ENCODE measurements at regions not wholly inside any gene's neighbourhood (a gene's known extent, or its start where the extent isn't known, plus 50 kb on each side); places are given as distances from the start of the nearest gene placed in this dataset.

DNA sequence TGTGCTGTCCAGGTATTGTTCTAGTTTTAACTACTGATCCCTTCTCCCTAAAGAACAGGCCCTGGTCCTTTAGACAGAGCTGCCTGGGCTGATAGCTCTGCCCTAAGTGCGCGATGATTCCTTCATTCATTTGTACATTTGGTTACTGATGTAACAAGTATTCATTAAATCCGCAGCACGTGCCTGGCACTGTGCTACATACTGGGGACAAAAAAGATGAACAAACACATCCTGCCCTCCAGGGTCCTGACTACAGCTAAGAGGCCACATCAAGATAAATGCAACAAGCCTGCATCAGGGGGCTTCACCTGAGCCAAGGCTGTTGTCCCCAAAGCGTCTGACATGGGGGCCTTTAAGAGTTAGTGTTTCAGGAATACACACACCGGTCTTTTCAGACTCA, 99.0 kb upstream of the PODXL start:
- Histone ChIP-seq H3K27me3 (ENCODE audit: insufficient read depth) (no peaks in the 10 kb centered on the region), H3K4me1 (ENCODE audit: control insufficient read depth in 1 of 2, insufficient read depth in 2 of 2, low read depth in 1 of 2, low read length in 1 of 2) (no peaks in the 10 kb centered on the region; a peak in 1 of 4 replicates), H3K4me3 (ENCODE audit: low read depth in 2 of 2, low read length in 1 of 2) (no peak overlapping the region), H3K79me2 (ENCODE audit: insufficient read depth) (peaks cover 30% of the 10 kb centered on the region; the same call in 1 of the 2 replicates), H3K9me3 (no peaks in the 10 kb centered on the region), H3K4me2 (no peak overlapping the region), H3F3A (replicated peaks; ENCODE audit: insufficient read depth) (peaks cover 12% of the 10 kb centered on the region), H3K9me2 (no peaks in the 10 kb centered on the region), H3K36me3 (replicated peaks in 1 of 2; ENCODE audit: control insufficient read depth in 1 of 2, insufficient read depth in 2 of 2, low read length in 1 of 2) (no peaks in the 10 kb centered on the region), H3K27ac (ENCODE audit: low read depth in 2 of 2, low read length in 1 of 2) (no peak overlapping the region), H2AFZ (ENCODE audit: low read depth) (no peak overlapping the region), H4K20me1 (ENCODE audit: insufficient read depth) (no peaks in the 10 kb centered on the region), H3K9ac (no peak overlapping the region)
- no peak for DNase-seq
- ChIA-PET POLR2A (no interaction called here), CTCF (interaction anchor here (0.6 to 6.6 kb wide), 54 partner anchors 7 to 758 kb away, joined by 3 to 291 read pairs (median 6); partner anchors contain the start of genes MKLN1 and PODXL)
- WGBS (ENCODE audit: low lambda C conversion rate) = 92% methylated on average over 6 of the region's 6 CpGs
- TF ChIP-seq TCF12 (IDR thresholded peaks at IDR 0.05) (no peak), NRF1 (IDR thresholded peaks at IDR 0.05; ENCODE audit: low read depth, low read length) (no peak), CHD2 (IDR thresholded peaks at IDR 0.05; ENCODE audit: low read length, partially characterized antibody) (no peak)

DNA sequence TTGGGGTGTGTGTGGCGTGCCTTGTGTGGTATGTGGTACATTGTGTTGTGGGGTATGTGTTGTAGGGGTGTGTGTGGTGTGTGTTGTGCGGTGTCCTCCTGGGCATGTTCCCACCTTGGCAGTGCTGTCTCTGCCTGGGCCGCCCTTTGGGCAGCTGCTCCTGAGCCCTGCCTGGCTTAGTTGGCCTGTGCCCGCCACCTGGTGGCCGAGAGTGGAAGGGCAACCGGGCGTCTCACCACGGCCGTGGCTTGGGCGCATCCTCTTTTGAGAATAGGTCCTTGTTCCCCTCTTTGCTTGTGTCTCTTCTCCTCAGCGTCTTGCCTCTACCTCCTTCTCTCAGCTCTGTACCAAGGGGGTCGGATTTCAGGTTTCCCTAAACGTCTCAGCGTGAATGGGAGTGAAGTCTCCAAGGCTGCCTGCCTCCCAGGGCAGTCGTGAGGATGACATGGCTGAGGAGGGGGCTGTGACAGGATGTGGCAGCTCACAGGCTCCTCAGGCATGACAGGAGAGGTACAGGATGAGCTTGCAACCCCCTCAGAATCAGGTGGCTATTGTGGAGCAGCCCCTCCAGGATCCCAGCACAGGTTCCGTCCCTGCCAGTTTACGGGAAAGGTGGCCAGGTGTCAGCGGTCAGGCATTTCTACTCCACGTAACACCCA, 98.4 kb upstream of the PODXL start:
- Histone ChIP-seq H4K20me1 (ENCODE audit: insufficient read depth) (no peaks in the 10 kb centered on the region), H3K4me3 (ENCODE audit: low read depth in 2 of 2, low read length in 1 of 2) (0 out of 4 replicates have a peak overlapping the region, but pooled peaks of 1 of the 2 experiments have one; percentile 10), H3K27ac (ENCODE audit: low read depth in 2 of 2, low read length in 1 of 2) (peak overlapping the region in 1 of 2 experiments; percentile 9; a peak in 1 of 4 replicates), H3K4me1 (ENCODE audit: control insufficient read depth in 1 of 2, insufficient read depth in 2 of 2, low read depth in 1 of 2, low read length in 1 of 2) (no peaks in the 10 kb centered on the region; a peak in 1 of 4 replicates), H3F3A (replicated peaks; ENCODE audit: insufficient read depth) (peaks cover 12% of the 10 kb centered on the region), H3K27me3 (ENCODE audit: insufficient read depth) (no peaks in the 10 kb centered on the region), H2AFZ (ENCODE audit: low read depth) (peak overlapping the region; percentile 15; the same call in 1 of the 2 replicates), H3K9me2 (no peaks in the 10 kb centered on the region), H3K79me2 (ENCODE audit: insufficient read depth) (peaks cover 30% of the 10 kb centered on the region; the same call in 1 of the 2 replicates), H3K9me3 (no peaks in the 10 kb centered on the region), H3K4me2 (peak overlapping the region; percentile 62), H3K36me3 (replicated peaks in 1 of 2; ENCODE audit: control insufficient read depth in 1 of 2, insufficient read depth in 2 of 2, low read length in 1 of 2) (no peaks in the 10 kb centered on the region), H3K9ac (0 out of 2 replicates have a peak overlapping the region, but pooled peaks have one; percentile 2)
- peak; percentile 92 for DNase-seq
- CTCF ChIA-PET = interaction anchor here (0.5 to 6.6 kb wide), 66 partner anchors 8 to 758 kb away, joined by 3 to 291 read pairs (median 5); partner anchors contain the start of genes MKLN1 and PODXL
- peak; percentile 50; the same call in 1 of the 2 replicates for TF ChIP-seq NRF1 (IDR thresholded peaks at IDR 0.05; ENCODE audit: low read depth, low read length)
- TF ChIP-seq CTCF (IDR thresholded peaks at IDR 0.05) = peak; percentile 98
- peak; percentile 100 for TF ChIP-seq SMC3 (IDR thresholded peaks at IDR 0.05; ENCODE audit: low read depth, low read length)
- TF ChIP-seq CHD2 (IDR thresholded peaks at IDR 0.05; ENCODE audit: low read length, partially characterized antibody) = no peak
- TF ChIP-seq EZH2phosphoT487 (IDR thresholded peaks at IDR 0.05; ENCODE audit: borderline replicate concordance, low read depth) = no peak
- peak; percentile 98 for TF ChIP-seq RAD21 (IDR thresholded peaks at IDR 0.05; ENCODE audit: low read length)
- WGBS (ENCODE audit: low lambda C conversion rate) = 32% methylated on average over 19 of the region's 19 CpGs
- POLR2A ChIA-PET = interaction anchor here (1.0 kb wide), 1 partner anchor 146 kb away, joined by 3 read pairs; no protein-coding TSS in a partner anchor

Measured in SK-N-SH (cell line).